Liver (tissue), 3 donors: ENCODE measurements at regions not wholly inside any gene's neighbourhood (a gene's known extent, or its start where the extent isn't known, plus 50 kb on each side); places are given as distances from the start of the nearest gene placed in this dataset.

ENCODE experiments used
- CTCF ChIP-seq: fragments of 150-350 bp; IDR thresholded peaks from 2 replicates; pipeline ENCODE4 v1.5.1; 2017; ENCODE audit warnings: improper control_type of control experiment, low read depth, low read length; ENCODE audit not compliant: missing input control
- EGR1 ChIP-seq, 2 donors: IDR thresholded peaks; 2 replicates each; pipeline ENCODE4 v1.6.1; 2016 to 2018; ENCODE audit warnings: antibody characterized with exemption in 2 of 2, low read depth in 2 of 2
- FOXA1 ChIP-seq: IDR thresholded peaks from 2 replicates; pipeline ENCODE4 v1.6.1; 2016; ENCODE audit warnings: antibody characterized with exemption
- GABPA ChIP-seq, 2 donors: IDR thresholded peaks in 1 of 2; conservative IDR thresholded peaks in 1 of 2; 2 replicates each; pipeline ENCODE4 v1.6.1; 2016; ENCODE audit warnings: antibody characterized with exemption in 2 of 2, mild to moderate bottlenecking in 1 of 2, moderate library complexity in 1 of 2
- JUND ChIP-seq, 2 donors: IDR thresholded peaks; 2 replicates each; pipeline ENCODE4 v1.6.1; 2016; ENCODE audit warnings: antibody characterized with exemption in 2 of 2
- RAD21 ChIP-seq, 2 donors: IDR thresholded peaks; 2 replicates each; pipeline ENCODE4 v1.6.1; 2016; ENCODE audit warnings: antibody characterized with exemption in 2 of 2, mild to moderate bottlenecking in 2 of 2
- REST ChIP-seq: IDR thresholded peaks from 2 replicates; pipeline ENCODE4 v1.6.1; 2016; ENCODE audit warnings: antibody characterized with exemption, mild to moderate bottlenecking
- RXRA ChIP-seq, 2 donors: IDR thresholded peaks; 2 replicates each; pipeline ENCODE4 v1.6.1; 2017 to 2018; ENCODE audit warnings: antibody characterized with exemption in 2 of 2, mild to moderate bottlenecking in 1 of 2
- SP1 ChIP-seq: IDR thresholded peaks from 2 replicates; pipeline ENCODE4 v1.6.1; 2018; ENCODE audit warnings: antibody characterized with exemption, mild to moderate bottlenecking
- TAF1 ChIP-seq: conservative IDR thresholded peaks from 2 replicates; pipeline ENCODE4 v1.6.1; 2016; ENCODE audit warnings: antibody characterized with exemption, mild to moderate bottlenecking
- YY1 ChIP-seq: IDR thresholded peaks from 2 replicates; pipeline ENCODE4 v1.6.1; 2016; ENCODE audit warnings: antibody characterized with exemption, mild to moderate bottlenecking
- ZBTB33 ChIP-seq: IDR thresholded peaks from 2 replicates; pipeline ENCODE4 v1.6.1; 2016; ENCODE audit warnings: antibody characterized with exemption
- TF ChIP-seq, protein P1 (sequence below): IDR thresholded peaks from 2 replicates; pipeline ENCODE4 v1.6.1; 2016; ENCODE audit warnings: antibody characterized with exemption
- TF ChIP-seq, protein P2 (sequence below): IDR thresholded peaks from 2 replicates; pipeline ENCODE4 v1.6.1; 2016; ENCODE audit warnings: antibody characterized with exemption
- donor health status: healthy.
- donor health status: healthy.

GRCh38 chr3:82085851-82086475 lies 324.5 kb upstream of the GBE1 start:
- TF ChIP-seq CTCF (no peak), JUND (IDR thresholded peaks at IDR 0.05) (no peak), RAD21 (IDR thresholded peaks at IDR 0.05) (no peak), REST (no peak), SP1 (no peak), RXRA (IDR thresholded peaks at IDR 0.05) (no peak), GABPA (IDR thresholded peaks at IDR 0.05 in 1 of 2, conservative IDR thresholded peaks at IDR 0.05 in 1 of 2) (no peak), YY1 (no peak), EGR1 (IDR thresholded peaks at IDR 0.05; ENCODE audit: low read depth in 2 of 2) (no peak), ZBTB33 (no peak), TAF1 (no peak), FOXA1 (no peak)
- TF ChIP-seq, protein P1, sequence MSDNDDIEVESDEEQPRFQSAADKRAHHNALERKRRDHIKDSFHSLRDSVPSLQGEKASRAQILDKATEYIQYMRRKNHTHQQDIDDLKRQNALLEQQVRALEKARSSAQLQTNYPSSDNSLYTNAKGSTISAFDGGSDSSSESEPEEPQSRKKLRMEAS: no peak
- TF ChIP-seq, protein P2, sequence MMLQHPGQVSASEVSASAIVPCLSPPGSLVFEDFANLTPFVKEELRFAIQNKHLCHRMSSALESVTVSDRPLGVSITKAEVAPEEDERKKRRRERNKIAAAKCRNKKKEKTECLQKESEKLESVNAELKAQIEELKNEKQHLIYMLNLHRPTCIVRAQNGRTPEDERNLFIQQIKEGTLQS: no peak
